ENCODE measurements at regions not wholly inside any gene's neighbourhood (a gene's known extent, or its start where the extent isn't known, plus 50 kb on each side); places are given as distances from the start of the nearest gene placed in this dataset.

- Histone ChIP-seq H3K36me3 (ENCODE audit: control insufficient read depth, insufficient read depth, low read length) (no peaks in the 10 kb centered on the region), H3K4me1 (ENCODE audit: control insufficient read depth, insufficient read depth, low read length) (no peaks in the 10 kb centered on the region), H3K9me3 (ENCODE audit: control insufficient read depth, insufficient read depth, low read length) (no peaks in the 10 kb centered on the region), H3K27me3 (ENCODE audit: control insufficient read depth, insufficient read depth, low read length) (no peaks in the 10 kb centered on the region), H3K4me3 (ENCODE audit: low read length) (no peak overlapping the region), H3K27ac (ENCODE audit: low read length) (no peak overlapping the region)
- no peak overlapping the region for H3K4me3 Mint-ChIP-seq
- WGBS (ENCODE audit: insufficient coverage) = 97% methylated on average over 2 of the region's 2 CpGs
- H3K27me3 Mint-ChIP-seq (ENCODE audit: low read depth in 2 of 2) = peaks cover 10 to 18% of the 10 kb centered on the region in 2 donors
- intact Hi-C loops (cut with micrococcal nuclease) = no loop called here
- no peaks in the 10 kb centered on the region for H3K36me3 Mint-ChIP-seq
- TF ChIP-seq CTCF (IDR thresholded peaks at IDR 0.05) = no peak
- DNase-seq (no peak), ATAC-seq (no peak)
- H3K9me3 Mint-ChIP-seq = no peaks in the 10 kb centered on the region
- H3K4me1 Mint-ChIP-seq = no peaks in the 10 kb centered on the region
- no peak overlapping the region for H3K27ac Mint-ChIP-seq
Observed at GRCh38 chr1:117686907-117687306, 81.1 kb downstream of the TENT5C start.

- Mint-ChIP-seq H3K36me3 (no peaks in the 10 kb centered on the region), H3K27ac (no peak overlapping the region), H3K27me3 (ENCODE audit: low read depth in 2 of 2) (peaks cover 12 to 39% of the 10 kb centered on the region in 2 donors), H3K4me1 (no peaks in the 10 kb centered on the region), H3K9me3 (no peaks in the 10 kb centered on the region), H3K4me3 (no peak overlapping the region)
- no peak overlapping the region for H3K4me3 ChIP-seq (ENCODE audit: low read length)
- ATAC-seq = no peak
- H3K27me3 ChIP-seq (ENCODE audit: control insufficient read depth, insufficient read depth, low read length) = no peaks in the 10 kb centered on the region
- no peaks in the 10 kb centered on the region for H3K4me1 ChIP-seq (ENCODE audit: control insufficient read depth, insufficient read depth, low read length)
- no peaks in the 10 kb centered on the region for H3K9me3 ChIP-seq (ENCODE audit: control insufficient read depth, insufficient read depth, low read length)
- no peaks in the 10 kb centered on the region for H3K36me3 ChIP-seq (ENCODE audit: control insufficient read depth, insufficient read depth, low read length)
- no peak overlapping the region for H3K27ac ChIP-seq (ENCODE audit: low read length)
- intact Hi-C loops (cut with micrococcal nuclease) = no loop called here
- 85% methylated on average over 4 of the region's 4 CpGs for WGBS (ENCODE audit: insufficient coverage)
- no peak for TF ChIP-seq CTCF (IDR thresholded peaks at IDR 0.05)
- DNase-seq = no peak
Observed at GRCh38 chr1:117689997-117690625, 84.3 kb downstream of the TENT5C start.

GRCh38 chr1:117691942-117692341 is 86.1 kb downstream of the TENT5C start:
- 85% methylated on average over 2 of the region's 2 CpGs for WGBS (ENCODE audit: insufficient coverage)
- Histone ChIP-seq H3K27ac (ENCODE audit: low read length) (no peak overlapping the region), H3K4me3 (ENCODE audit: low read length) (no peak overlapping the region), H3K9me3 (ENCODE audit: control insufficient read depth, insufficient read depth, low read length) (no peaks in the 10 kb centered on the region), H3K4me1 (ENCODE audit: control insufficient read depth, insufficient read depth, low read length) (no peaks in the 10 kb centered on the region), H3K36me3 (ENCODE audit: control insufficient read depth, insufficient read depth, low read length) (no peaks in the 10 kb centered on the region), H3K27me3 (ENCODE audit: control insufficient read depth, insufficient read depth, low read length) (no peaks in the 10 kb centered on the region)
- ATAC-seq (no peak), DNase-seq (no peak)
- Mint-ChIP-seq H3K36me3 (no peaks in the 10 kb centered on the region), H3K27me3 (ENCODE audit: low read depth in 2 of 2) (peaks cover 16 to 47% of the 10 kb centered on the region in 2 donors), H3K4me1 (no peaks in the 10 kb centered on the region), H3K4me3 (no peak overlapping the region), H3K9me3 (no peaks in the 10 kb centered on the region), H3K27ac (no peak overlapping the region)
- intact Hi-C loops (cut with micrococcal nuclease) = no loop called here
- no peak for TF ChIP-seq CTCF (IDR thresholded peaks at IDR 0.05)

GRCh38 chr1:117694543-117694942 is 88.7 kb downstream of the TENT5C start:
- no peak overlapping the region for H3K27ac Mint-ChIP-seq
- intact Hi-C loops (cut with micrococcal nuclease) = no loop called here
- no peaks in the 10 kb centered on the region for H3K9me3 Mint-ChIP-seq
- H3K36me3 Mint-ChIP-seq = no peaks in the 10 kb centered on the region
- peaks cover 14 to 49% of the 10 kb centered on the region in 2 donors for H3K27me3 Mint-ChIP-seq (ENCODE audit: low read depth in 2 of 2)
- Histone ChIP-seq H3K4me1 (ENCODE audit: control insufficient read depth, insufficient read depth, low read length) (no peaks in the 10 kb centered on the region), H3K36me3 (ENCODE audit: control insufficient read depth, insufficient read depth, low read length) (no peaks in the 10 kb centered on the region), H3K27ac (ENCODE audit: low read length) (no peak overlapping the region), H3K9me3 (ENCODE audit: control insufficient read depth, insufficient read depth, low read length) (no peaks in the 10 kb centered on the region), H3K4me3 (ENCODE audit: low read length) (no peak overlapping the region), H3K27me3 (ENCODE audit: control insufficient read depth, insufficient read depth, low read length) (no peaks in the 10 kb centered on the region)
- ATAC-seq = no peak
- no peak overlapping the region for H3K4me3 Mint-ChIP-seq
- DNase-seq = no peak
- H3K4me1 Mint-ChIP-seq = no peaks in the 10 kb centered on the region
- TF ChIP-seq CTCF (IDR thresholded peaks at IDR 0.05) = no peak
- whole genome bisulfite sequencing (ENCODE audit: insufficient coverage) = no CpG with 5 or more reads among the region's 3 CpGs
